HG02678 (cell line): ENCODE measurements at regions not wholly inside any gene's neighbourhood (a gene's known extent, or its start where the extent isn't known, plus 50 kb on each side); places are given as distances from the start of the nearest gene placed in this dataset.

ENCODE experiments used
- ATAC-seq: cut with Tn5 transposase; IDR thresholded peaks from one replicate; pipeline ENCODE4 v1.9.1; 2021; ENCODE audit warnings: mild to moderate bottlenecking, moderate library complexity; ENCODE audit not compliant: unreplicated experiment

DNA sequence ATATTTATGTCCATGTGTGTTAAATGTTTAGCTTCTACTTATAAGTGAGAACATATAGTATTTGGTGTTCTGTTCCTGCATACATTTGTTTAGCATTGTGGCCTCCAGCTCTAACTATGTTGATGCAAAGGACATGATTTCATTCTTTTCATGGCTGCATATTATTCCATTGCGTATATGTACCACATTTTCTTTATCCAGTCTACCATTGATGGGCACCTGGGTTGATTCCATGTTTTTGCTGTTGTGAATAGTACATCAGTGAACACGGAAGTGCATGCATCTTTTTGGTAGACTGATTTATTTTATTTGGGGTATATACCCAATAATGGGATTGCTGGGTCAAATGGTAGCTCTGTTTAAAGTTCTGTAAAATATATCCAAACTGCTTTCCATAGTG lies 359.0 kb downstream of the SLCO4C1 start:
- no peak for ATAC-seq

DNA sequence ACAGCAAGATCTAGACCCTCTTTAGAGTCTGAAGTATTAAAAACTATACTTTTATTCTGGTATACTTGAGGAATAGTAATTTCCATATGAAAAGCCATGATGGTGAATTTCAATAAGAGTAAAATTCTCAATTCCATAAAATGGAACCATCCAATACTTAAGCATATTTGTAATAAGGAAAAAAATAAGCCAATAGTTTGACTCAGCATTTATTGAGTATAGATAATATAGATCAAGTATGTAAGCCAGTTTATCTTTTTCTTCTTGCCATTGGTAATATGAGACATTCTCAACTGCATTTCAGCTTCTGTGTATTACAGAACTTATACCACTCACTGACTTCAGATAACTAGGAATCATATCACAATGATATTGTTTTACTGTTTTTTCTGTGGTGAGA lies 361.0 kb downstream of the SLCO4C1 start:
- no peak for ATAC-seq

DNA sequence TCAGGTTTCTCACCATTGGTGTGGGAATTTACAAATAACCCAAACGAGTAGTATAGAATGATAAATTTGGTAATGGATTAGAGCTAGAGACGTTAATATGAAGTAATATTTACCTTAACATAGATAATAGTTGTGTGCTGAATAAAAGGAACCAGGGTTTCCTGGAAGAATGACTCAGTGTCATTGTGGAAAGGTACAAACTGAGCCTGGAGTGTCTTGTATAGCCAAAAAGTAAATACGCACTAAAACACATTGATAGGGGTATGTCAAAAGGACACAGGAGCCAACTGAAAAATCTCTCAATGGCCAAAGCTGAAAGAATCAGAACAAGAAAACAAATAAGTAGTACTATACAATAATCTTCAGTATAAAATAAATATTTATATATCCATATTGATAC lies 363.5 kb downstream of the SLCO4C1 start:
- ATAC-seq: no peak

DNA sequence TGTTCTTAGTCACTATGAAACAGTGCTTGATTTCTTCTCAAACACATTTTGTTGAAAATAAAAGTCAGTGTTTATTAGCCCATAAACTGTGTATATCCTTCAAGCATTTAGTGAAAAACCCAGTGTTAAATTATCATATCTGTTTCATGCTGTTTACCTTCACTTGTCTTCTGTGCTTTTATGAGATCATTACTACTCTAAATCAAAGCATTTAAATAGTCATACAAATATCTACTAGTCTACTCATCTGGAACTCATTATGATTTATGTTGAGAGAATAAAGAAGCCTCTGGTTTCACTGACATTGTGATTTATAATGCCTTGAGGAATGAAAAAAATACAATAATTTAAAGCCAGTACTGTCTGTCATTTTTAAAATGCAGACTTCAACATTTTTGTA lies 366.5 kb downstream of the SLCO4C1 start:
- no peak for ATAC-seq

DNA sequence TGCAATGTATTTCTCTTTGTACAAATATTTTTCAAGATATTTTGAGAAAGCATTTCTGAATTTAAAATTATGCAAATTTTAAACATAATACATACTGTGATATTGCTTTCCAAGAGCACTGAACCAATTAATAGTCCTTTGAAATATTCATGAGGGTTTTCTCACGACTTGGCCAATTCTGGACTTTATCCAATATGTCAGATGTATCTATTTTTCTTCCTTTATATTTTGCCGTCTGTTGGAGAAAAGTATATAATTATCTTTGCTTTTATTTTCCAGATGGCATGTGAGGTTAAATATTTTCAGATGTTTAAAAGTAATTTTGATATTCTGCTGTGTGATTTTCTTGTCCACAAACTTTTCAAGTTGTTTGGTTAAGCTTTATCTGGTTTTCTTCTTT lies 378.9 kb downstream of the SLCO4C1 start:
- no peak for ATAC-seq

DNA sequence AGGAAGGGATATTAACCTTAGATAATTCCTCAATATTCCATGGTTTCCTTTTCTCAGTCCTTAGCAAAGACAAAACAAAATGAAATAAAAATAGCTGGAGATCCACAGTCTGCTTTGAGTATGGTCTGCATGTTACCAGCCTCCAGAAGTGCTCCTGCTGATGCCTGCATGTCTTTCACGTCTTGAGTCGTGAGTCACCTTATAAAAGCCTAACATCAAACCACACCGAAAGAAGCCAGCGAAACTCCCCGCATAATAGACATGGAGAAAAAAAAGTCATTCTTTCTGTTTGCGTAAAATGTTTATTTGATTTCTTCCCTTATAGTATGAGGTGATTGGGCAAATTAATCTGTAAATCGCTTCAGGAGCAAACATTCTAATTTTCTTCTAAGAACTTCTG lies 380.5 kb downstream of the SLCO4C1 start:
- no peak for ATAC-seq

DNA sequence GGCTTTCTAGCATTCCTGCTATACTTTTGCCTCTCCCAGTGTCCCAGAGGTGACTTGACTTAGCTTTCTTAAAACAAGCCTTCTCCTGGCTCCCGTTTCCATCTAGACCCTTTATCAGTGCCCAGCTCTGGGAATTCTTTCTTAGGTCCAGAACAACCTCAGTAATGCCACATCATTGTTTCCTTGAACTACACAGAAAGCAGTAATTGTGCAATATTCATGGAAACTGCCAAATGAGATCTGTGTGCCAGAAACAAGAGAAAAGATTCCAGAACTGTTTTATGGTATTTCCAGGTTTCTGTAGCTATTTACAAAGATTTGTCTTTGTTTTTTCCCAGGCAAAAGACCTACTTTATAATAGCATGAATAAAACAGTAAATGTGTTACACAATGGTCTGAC lies 391.3 kb downstream of the SLCO4C1 start:
- ATAC-seq: no peak

DNA sequence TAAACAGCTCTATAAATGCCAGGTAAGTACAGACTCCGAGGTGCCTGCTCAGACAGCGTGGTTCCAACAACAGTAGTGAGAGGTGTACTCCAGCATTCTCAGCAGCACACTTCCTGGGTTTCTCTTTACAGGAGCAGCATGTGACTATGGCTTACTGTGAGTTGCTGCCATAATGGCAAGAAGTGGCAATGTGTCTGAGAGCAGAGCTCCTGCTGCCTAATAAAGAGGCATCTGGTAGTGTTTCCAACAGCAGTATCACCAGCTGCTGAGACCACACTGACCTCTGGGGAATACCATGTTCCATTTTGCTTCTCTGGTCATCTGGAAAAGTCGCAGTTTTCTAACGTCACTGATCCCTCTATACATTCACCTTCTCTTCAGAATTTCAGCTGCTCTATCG lies 398.2 kb downstream of the SLCO4C1 start:
- no peak for ATAC-seq

DNA sequence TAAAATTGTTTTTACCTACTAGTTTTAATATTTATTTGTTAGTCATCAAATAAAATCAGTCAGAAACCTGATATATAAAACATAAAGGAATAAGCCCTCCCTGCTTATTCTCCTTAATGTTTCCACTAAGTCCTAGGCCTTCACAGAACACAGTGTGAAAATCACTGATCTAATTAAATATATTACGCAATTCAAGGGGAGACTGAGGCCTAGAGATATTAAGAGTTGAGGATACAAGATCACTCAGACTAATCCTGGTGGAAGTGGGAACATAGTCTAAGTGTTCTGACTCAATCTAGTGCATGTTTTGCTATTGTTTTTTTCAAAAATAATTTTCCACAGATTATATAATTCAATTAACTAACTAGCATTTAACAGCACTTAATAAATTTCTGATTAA lies 401.1 kb downstream of the SLCO4C1 start:
- ATAC-seq: no peak

DNA sequence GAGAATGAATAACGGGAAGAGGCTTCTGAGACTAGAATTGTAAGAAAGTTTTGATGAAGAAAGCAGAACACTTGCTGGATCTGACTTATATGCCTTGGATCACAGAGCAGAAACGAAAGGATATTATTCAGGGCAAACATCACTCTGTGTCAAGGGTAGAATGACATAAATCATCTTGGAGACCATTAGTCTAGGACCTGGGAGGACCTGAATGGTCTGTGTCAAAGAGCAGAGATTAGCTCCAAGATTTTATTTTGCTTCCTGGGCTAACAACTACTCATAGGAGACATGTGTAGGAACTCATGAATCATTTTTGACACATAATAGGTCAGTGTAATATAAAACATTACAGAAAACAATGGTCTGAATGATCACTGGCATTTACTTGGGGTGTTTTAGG lies 417.9 kb downstream of the SLCO4C1 start:
- ATAC-seq: no peak

DNA sequence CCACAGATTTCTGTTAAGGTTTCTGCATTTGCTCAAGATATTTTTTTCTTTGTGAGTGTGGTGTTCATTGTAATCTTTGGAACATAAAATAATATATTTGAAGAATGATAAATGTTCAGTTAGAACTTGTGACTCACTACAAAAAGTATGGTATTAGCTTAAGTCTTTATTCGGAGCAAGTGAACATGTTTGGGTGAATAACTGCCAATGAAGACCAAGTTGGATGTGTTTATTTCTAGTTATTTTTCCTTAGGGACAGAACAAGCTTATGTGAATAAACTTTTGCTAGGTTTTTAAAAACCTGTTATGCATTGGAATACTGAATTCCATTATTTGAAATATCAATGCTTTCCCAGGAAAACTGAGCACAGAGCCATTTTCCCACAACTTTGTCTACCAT lies 418.6 kb downstream of the SLCO4C1 start:
- ATAC-seq: no peak

DNA sequence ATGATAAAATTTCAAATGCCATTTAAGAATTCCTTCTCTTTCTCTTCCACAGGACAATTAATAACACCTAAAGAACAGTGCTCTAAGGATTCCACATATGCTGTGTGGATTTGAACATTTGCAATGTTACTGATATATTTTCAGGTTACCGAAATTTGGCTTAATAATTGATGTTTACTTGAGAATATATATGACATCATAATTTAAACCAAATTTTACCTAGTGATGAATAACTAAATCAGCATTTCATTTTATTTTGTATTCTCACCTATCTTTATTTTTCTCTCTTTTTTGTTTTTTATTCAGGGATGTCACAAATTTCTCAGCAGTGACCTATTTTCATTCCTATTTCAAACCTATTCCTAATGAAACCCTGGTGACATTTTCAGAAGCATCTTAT lies 429.6 kb downstream of the SLCO4C1 start:
- no peak for ATAC-seq

DNA sequence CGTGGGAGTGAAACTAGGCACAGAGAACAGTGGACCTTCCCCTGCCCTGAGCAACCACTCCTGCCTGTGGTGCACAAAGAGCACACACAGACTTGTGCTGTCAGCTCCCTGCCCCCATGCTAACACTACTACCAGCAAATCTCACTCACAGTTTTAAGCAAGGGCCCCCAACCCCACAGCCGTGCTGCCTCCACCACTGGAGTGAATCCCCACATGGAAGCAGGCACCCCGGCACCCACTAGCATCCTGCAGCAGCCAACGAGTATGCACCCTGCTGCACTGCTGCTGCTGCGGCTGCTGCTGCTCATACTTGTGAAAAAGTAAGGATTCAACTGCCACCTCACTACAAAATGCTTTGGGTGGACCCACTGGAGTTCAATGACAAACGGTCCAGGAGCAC lies 435.5 kb downstream of the SLCO4C1 start:
- no peak for ATAC-seq

DNA sequence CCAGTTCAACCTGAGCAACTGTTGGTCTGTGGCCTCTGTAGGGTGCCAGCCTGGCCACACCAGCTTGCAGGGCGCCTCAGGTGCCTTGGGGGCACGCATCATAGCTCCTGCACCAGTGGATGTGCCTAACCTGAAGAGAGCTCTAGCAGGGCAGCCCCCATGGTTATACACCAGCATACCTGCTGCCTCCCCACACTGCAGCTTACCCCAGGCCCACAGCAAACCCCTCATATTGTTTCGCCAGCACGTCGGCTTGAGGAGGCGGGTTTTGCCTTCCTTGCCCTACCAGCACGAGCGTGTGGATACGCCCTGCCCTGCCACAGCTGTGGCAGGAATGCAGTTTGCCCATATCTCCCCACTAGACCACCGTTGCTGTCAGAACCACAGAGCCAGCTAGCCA lies 435.9 kb downstream of the SLCO4C1 start:
- ATAC-seq: no peak

DNA sequence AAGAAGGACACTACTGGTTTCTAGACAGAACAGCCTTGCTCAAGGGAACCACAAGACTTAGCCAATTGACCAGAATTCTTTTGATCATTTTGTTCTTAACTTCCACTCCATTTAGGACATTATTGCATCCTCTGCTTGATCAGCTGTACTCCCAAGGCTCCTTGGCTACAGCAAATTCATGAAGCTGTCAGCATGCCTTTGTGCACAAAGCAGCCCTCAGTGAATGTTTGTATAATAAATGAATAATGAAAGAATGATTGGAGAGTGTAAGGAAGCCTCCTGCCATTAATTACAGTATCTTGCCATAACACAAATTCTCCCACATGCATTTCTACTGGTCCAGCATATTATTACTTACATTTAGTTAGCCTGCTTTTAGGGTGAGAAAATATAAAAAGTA lies 449.6 kb downstream of the SLCO4C1 start:
- no peak for ATAC-seq

DNA sequence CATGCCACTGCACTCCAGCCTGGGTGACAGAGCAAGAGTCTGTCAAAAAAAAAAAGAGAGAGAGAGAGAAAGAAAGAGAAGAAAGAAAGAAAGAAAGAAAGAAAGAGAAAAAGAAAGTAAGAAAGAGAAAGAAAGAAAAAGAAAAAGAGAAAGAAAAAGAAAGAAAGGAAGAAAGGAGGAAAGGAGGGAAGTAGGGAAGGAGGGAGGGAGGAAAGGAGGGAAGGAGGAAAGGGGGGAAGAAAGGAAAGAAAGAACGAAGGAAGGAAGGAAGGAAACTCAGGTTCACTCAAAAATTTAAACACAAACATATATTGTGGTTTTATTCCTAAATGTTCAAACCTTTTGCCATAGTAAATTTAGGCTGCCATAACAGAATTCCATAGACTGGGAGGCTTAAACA lies 453.0 kb downstream of the SLCO4C1 start:
- ATAC-seq: no peak

DNA sequence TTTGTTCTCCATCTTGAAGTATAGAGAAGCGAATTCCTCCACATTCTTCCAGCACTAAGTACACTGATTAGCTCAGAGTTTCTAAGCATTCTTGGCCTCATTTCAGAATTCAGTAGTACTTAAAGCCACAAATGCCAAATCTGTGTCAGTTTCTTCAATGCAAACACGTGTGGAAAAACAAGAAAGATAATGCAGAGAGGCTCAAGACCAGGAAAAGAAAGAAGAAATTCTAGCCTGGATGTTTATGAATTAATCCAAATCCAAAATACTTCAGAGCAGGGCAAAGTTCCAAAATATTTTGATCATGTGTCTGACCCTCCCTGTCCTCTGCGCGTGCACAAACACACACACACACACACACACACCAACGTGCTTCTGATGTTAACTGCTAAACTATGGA lies 457.6 kb downstream of the SLCO4C1 start:
- no peak for ATAC-seq

DNA sequence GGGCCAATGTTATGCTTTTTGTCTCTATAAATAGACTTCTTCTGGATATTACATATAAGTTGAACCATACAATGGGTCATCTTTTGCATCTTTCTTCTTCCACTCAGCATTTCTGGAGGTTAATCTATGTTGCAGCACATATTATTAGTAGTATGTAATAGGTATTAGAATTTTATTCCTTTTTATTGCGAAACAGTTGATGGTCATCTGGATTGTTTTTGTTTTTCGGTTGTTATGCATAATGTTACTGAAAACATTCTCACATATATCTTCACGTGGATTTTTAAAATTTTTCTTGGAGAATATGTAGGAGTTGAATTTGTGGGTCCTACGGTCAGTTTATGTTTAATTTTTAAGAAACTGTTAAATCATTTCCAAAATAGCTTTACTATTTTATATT lies 466.8 kb downstream of the SLCO4C1 start:
- no peak for ATAC-seq

DNA sequence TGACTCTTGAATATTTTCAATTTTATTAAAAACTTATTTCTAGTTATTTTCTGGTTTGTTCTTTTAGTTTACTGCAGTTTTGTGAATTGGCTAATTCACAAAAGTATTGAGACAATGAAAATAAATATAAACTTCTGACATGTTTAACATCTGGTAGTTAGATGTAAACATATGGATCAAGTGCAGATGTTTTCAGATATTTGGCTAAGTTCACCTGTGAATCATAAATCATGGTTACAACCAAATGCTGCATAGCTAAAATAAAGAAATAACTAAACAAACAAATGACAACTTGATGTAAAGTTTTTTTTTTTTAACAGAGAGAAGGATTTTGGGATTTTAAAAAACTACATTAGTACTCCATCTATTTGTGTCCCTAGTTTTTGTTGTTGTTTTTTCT lies 484.6 kb downstream of the SLCO4C1 start:
- ATAC-seq: no peak

DNA sequence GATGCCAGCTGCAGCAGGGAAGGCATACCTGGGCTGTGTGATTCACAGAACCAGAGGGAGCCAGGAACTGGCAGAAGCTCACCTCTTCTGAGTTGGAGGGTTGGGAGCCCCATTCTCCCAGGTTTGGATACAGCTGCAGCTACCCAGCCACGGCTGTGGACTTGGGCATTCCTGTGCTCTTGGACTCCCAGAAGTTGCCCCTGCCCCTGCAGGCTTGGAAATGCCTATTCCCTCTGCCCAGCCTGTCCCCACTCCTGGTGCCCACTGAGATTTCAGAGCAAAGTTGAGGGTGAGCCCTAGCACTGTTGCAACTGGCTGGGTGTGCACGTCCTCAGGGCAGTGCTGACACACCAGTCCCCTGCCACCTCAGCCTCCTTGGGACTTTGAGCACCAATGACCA lies 489.7 kb downstream of the SLCO4C1 start:
- no peak for ATAC-seq

DNA sequence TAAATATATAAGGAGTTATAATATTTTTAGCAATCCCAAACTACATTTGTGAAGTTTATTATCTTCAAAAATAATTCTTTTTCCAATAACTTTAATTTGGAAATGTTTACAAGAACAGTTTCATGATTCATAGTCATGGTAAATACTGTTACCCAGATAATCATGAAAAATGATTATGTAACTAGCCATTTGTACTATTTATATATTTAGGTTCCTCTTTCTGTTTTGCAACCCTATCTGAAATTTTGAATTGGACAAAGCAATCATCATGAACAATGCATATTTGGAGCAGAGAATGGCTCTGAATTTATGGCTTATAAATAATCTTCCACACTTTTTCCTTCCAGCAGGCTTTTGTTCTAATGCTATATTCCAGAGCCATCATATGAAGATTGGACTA lies 499.7 kb downstream of the SLCO4C1 start:
- no peak for ATAC-seq

DNA sequence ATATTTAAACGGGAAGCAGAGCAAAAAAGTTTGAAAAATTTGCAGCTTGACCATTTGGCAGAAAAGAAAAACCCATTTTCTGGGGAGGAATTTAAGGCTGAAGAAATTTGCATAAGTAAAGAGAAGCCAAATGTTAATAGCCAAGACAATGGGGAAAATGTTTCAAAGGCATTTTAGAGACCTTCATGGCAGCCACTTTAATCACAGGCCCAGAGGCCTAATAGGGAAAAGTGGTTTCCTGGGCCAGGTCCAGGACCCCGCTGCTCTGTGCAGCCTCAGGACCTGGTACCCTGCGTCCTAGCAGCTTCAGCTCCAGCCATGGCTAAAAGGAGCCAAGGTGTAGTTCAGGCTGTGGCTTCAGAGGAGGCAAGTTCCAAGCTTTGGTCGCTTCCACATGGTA lies 507.3 kb downstream of the SLCO4C1 start:
- ATAC-seq: no peak

DNA sequence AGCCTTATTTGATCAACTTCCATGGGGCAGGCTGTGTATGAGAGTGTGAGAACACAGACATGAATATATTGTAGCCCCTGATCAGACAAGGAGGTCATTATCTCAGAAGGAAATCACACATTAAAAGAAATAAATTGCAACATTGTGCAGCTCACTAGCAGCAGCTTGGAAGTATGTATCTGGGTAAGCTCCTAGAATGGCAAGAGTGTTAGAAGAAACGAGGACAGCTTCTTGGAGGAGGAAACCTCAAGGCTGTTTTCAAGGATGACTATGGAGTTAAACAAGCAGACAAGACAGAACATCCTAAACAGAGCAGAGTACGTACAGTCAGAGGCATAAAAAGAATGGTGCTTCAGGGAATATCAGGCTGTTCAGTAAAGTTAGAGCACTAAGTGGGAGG lies 511.0 kb downstream of the SLCO4C1 start:
- no peak for ATAC-seq
